GM21723 (cell line): ENCODE measurements at regions not wholly inside any gene's neighbourhood (a gene's known extent, or its start where the extent isn't known, plus 50 kb on each side); places are given as distances from the start of the nearest gene placed in this dataset.
"Not testable (repeated sequence)": the region's sequence is repeated elsewhere in the genome, so short reads cannot be mapped to it uniquely, and the experiment has no call there.

Source experiments
- ATAC-seq: cut with Tn5 transposase; IDR thresholded peaks from one replicate; pipeline ENCODE4 v1.9.1; 2021; ENCODE audit warnings: mild to moderate bottlenecking, moderate library complexity; ENCODE audit not compliant: unreplicated experiment

- ATAC-seq = no peak
Observed at GRCh38 chr10:7070950-7071349, 339.9 kb downstream of the SFMBT2 start.

GRCh38 chr10:7069706-7070105, 341.1 kb downstream of the SFMBT2 start:
- no peak for ATAC-seq

GRCh38 chr10:7056216-7056615, 354.6 kb downstream of the SFMBT2 start:
- ATAC-seq = no peak

- ATAC-seq = peak; percentile 56
Observed at GRCh38 chr10:7054915-7055314, 355.9 kb downstream of the SFMBT2 start.

GRCh38 chr10:7053195-7053594, 357.6 kb downstream of the SFMBT2 start:
- ATAC-seq = no peak

GRCh38 chr10:7050024-7050423, 360.8 kb downstream of the SFMBT2 start:
- not testable (repeated sequence) for ATAC-seq

GRCh38 chr10:7048061-7048460, 362.8 kb downstream of the SFMBT2 start:
- no peak for ATAC-seq

- ATAC-seq = peak; percentile 65
Observed at GRCh38 chr10:7046615-7047014, 364.2 kb downstream of the SFMBT2 start.

- peak; percentile 90 for ATAC-seq
Observed at GRCh38 chr10:7045891-7046599, 364.8 kb downstream of the SFMBT2 start.

- no peak for ATAC-seq
Observed at GRCh38 chr10:7043055-7043653, 367.7 kb downstream of the SFMBT2 start.

GRCh38 chr10:7042419-7043054, 368.3 kb downstream of the SFMBT2 start:
- no peak for ATAC-seq

GRCh38 chr10:7042000-7042399, 368.8 kb downstream of the SFMBT2 start:
- ATAC-seq = no peak

GRCh38 chr10:7040681-7041080, 370.2 kb downstream of the SFMBT2 start:
- no peak for ATAC-seq

GRCh38 chr10:7039859-7040258, 371.0 kb downstream of the SFMBT2 start:
- no peak for ATAC-seq

GRCh38 chr10:7038416-7038815, 372.4 kb downstream of the SFMBT2 start:
- ATAC-seq = no peak

- ATAC-seq = not testable (repeated sequence)
Observed at GRCh38 chr10:7037434-7037833, 373.4 kb downstream of the SFMBT2 start.

GRCh38 chr10:7036951-7037350, 373.9 kb downstream of the SFMBT2 start:
- ATAC-seq = no peak

- ATAC-seq = no peak
Observed at GRCh38 chr10:7035126-7035761, 375.6 kb downstream of the SFMBT2 start.

GRCh38 chr10:7033031-7033430, 377.8 kb downstream of the SFMBT2 start:
- ATAC-seq = no peak

GRCh38 chr10:7030134-7030855, 380.5 kb downstream of the SFMBT2 start:
- ATAC-seq = no peak

GRCh38 chr10:7029672-7030071, 381.2 kb downstream of the SFMBT2 start:
- no peak for ATAC-seq
